GM12891 (cell line): ENCODE measurements at regions not wholly inside any gene's neighbourhood (a gene's known extent, or its start where the extent isn't known, plus 50 kb on each side); places are given as distances from the start of the nearest gene placed in this dataset.

Experiments
- PAX5 ChIP-seq: IDR thresholded peaks from 2 replicates; pipeline ENCODE4 v1.6.1; 2011; ENCODE audit warnings: low read length, moderate library complexity, mild to moderate bottlenecking; ENCODE audit not compliant: insufficient read depth, severe bottlenecking
- POLR2A ChIP-seq: IDR thresholded peaks from 2 replicates; pipeline ENCODE4 v1.6.1; 2011; ENCODE audit warnings: low read depth, low read length, control low read depth
- POLR2AphosphoS5 ChIP-seq: IDR thresholded peaks from 2 replicates; pipeline ENCODE4 v1.6.1; 2011; ENCODE audit warnings: low read depth, low read length, control low read depth
- POU2F2 ChIP-seq: IDR thresholded peaks from 2 replicates; pipeline ENCODE4 v1.6.1; 2011; ENCODE audit warnings: low read depth, mild to moderate bottlenecking, control low read depth, low read length, moderate library complexity
- SPI1 ChIP-seq: IDR thresholded peaks from 2 replicates; pipeline ENCODE4 v1.6.1; 2011; ENCODE audit warnings: low read depth, low read length, control low read depth
- TAF1 ChIP-seq: IDR thresholded peaks from 2 replicates; pipeline ENCODE4 v1.6.1; 2011; ENCODE audit warnings: low read depth, low read length, control low read depth

GRCh38 chr6:93566285-93566684 lies 146.9 kb upstream of the EPHA7 start:
- TF ChIP-seq POLR2AphosphoS5 (no peak), POLR2A (no peak), SPI1 (no peak), TAF1 (no peak), POU2F2 (no peak), PAX5 (no peak)
